Ishikawa (cell line): ENCODE measurements at regions not wholly inside any gene's neighbourhood (a gene's known extent, or its start where the extent isn't known, plus 50 kb on each side); places are given as distances from the start of the nearest gene placed in this dataset.

ENCODE experiments used
- CEBPB ChIP-seq: IDR thresholded peaks from 2 replicates; pipeline ENCODE4 v1.6.1; 2012
- CREB1 ChIP-seq: IDR thresholded peaks from 2 replicates; pipeline ENCODE4 v1.6.1; 2012; ENCODE audit warnings: low read depth
- EGR1 ChIP-seq: IDR thresholded peaks from 2 replicates; pipeline ENCODE4 v1.6.1; 2012
- EP300 ChIP-seq: IDR thresholded peaks from 2 replicates; pipeline ENCODE4 v1.6.1; 2012; ENCODE audit warnings: borderline replicate concordance
- FOXM1 ChIP-seq: IDR thresholded peaks from 2 replicates; pipeline ENCODE4 v1.6.1; 2012; ENCODE audit warnings: low read depth, borderline replicate concordance
- NFIC ChIP-seq: IDR thresholded peaks from 2 replicates; pipeline ENCODE4 v1.6.1; 2012
- RAD21 ChIP-seq: IDR thresholded peaks from 2 replicates; pipeline ENCODE4 v1.6.1; 2012; ENCODE audit warnings: low read depth
- TAF1 ChIP-seq: IDR thresholded peaks from 2 replicates; pipeline ENCODE4 v1.6.1; 2012; ENCODE audit warnings: low read depth, mild to moderate bottlenecking
- TCF12 ChIP-seq: IDR thresholded peaks from 2 replicates; pipeline ENCODE4 v1.6.1; 2012; ENCODE audit warnings: low read depth
- TEAD4 ChIP-seq: IDR thresholded peaks from 2 replicates; pipeline ENCODE4 v1.6.1; 2012
- YY1 ChIP-seq: IDR thresholded peaks from 2 replicates; pipeline ENCODE4 v1.6.1; 2012; ENCODE audit warnings: low read depth
- ZBTB7A ChIP-seq: IDR thresholded peaks from 2 replicates; pipeline ENCODE4 v1.6.1; 2012; ENCODE audit warnings: low read depth
- TF ChIP-seq, protein P1 (sequence below): IDR thresholded peaks from 2 replicates; pipeline ENCODE4 v1.6.1; 2012
- TF ChIP-seq, protein P2 (sequence below): IDR thresholded peaks from 2 replicates; pipeline ENCODE4 v1.6.1; 2012
- TF ChIP-seq, protein P3 (sequence below): IDR thresholded peaks from 2 replicates; pipeline ENCODE4 v1.6.1; 2012; ENCODE audit warnings: low read depth, mild to moderate bottlenecking

DNA sequence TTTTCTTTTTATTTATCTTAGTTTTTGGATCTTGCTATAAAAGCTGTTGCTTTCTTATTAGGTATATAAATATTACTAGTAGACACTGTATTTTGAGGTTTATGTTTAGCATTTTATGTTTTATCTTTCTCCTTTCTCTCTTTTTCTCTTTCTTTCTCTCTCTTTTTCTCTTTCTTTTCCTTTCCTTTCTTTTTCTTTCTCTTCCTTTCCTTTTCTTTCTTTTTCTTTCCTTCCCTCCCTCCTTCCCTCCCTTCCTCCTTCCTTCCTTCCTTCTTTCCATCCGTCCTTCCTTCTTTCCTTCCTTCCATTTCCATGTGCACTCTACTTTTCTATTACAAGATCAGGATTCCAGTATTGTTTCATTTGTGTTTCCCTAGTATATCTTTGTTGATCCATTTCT, 814.8 kb downstream of the KCNJ3 start:
- TF ChIP-seq TEAD4 (no peak), RAD21 (no peak), ZBTB7A (no peak), NFIC (no peak), TAF1 (no peak), FOXM1 (no peak), TCF12 (no peak), CEBPB (no peak)
- TF ChIP-seq, protein P1, sequence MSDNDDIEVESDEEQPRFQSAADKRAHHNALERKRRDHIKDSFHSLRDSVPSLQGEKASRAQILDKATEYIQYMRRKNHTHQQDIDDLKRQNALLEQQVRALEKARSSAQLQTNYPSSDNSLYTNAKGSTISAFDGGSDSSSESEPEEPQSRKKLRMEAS: no peak
- TF ChIP-seq, protein P2, sequence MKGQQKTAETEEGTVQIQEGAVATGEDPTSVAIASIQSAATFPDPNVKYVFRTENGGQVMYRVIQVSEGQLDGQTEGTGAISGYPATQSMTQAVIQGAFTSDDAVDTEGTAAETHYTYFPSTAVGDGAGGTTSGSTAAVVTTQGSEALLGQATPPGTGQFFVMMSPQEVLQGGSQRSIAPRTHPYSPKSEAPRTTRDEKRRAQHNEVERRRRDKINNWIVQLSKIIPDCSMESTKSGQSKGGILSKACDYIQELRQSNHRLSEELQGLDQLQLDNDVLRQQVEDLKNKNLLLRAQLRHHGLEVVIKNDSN: no peak
- TF ChIP-seq, protein P3, sequence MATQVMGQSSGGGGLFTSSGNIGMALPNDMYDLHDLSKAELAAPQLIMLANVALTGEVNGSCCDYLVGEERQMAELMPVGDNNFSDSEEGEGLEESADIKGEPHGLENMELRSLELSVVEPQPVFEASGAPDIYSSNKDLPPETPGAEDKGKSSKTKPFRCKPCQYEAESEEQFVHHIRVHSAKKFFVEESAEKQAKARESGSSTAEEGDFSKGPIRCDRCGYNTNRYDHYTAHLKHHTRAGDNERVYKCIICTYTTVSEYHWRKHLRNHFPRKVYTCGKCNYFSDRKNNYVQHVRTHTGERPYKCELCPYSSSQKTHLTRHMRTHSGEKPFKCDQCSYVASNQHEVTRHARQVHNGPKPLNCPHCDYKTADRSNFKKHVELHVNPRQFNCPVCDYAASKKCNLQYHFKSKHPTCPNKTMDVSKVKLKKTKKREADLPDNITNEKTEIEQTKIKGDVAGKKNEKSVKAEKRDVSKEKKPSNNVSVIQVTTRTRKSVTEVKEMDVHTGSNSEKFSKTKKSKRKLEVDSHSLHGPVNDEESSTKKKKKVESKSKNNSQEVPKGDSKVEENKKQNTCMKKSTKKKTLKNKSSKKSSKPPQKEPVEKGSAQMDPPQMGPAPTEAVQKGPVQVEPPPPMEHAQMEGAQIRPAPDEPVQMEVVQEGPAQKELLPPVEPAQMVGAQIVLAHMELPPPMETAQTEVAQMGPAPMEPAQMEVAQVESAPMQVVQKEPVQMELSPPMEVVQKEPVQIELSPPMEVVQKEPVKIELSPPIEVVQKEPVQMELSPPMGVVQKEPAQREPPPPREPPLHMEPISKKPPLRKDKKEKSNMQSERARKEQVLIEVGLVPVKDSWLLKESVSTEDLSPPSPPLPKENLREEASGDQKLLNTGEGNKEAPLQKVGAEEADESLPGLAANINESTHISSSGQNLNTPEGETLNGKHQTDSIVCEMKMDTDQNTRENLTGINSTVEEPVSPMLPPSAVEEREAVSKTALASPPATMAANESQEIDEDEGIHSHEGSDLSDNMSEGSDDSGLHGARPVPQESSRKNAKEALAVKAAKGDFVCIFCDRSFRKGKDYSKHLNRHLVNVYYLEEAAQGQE: no peak

DNA sequence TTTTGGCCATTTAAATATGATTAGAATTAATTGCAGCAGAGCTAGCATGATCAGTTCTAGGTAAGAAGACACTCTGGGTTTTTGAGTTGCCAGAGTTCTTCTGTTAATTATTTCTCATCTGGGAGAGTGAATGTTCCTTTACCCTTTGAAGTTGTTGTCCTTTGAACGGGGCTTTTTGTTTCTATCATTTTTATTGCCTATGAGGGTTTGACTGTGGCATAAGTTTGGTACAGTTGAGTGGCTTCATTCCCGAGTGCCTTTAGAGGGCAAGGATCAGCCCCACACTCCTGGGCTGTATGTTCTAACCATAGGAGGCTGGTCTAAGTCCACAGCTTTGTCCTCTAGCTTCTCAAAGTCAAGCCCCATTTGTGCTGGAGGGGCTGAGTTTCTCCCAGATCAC, 804.3 kb downstream of the KCNJ3 start:
- TF ChIP-seq, protein P2: no peak
- TF ChIP-seq TEAD4 (no peak), TAF1 (no peak)

DNA sequence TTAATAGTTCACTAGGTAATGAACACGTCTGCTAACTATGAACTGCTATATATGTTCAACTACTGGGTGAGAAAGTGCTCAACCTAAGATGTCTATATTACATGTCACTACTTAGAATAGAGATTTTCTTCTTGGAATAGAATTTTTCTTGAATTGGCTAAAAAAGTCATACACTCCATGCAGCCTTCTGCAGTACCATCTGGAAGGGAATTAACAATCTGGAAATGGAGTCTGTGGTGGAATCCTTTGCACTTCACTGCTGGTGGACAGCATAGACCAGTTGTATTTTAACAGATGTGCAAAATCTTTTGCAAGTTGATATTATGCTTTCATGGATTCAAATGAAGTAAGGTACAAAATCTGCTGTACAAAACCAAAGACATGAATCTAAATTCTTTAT, 799.6 kb downstream of the KCNJ3 start:
- TF ChIP-seq, protein P2: no peak
- TF ChIP-seq EGR1: no peak
- no peak for TF ChIP-seq ZBTB7A
- TF ChIP-seq TEAD4: no peak
- TF ChIP-seq RAD21: no peak
- no peak for TF ChIP-seq YY1
- TF ChIP-seq CEBPB: no peak
- TF ChIP-seq, protein P3: no peak

DNA sequence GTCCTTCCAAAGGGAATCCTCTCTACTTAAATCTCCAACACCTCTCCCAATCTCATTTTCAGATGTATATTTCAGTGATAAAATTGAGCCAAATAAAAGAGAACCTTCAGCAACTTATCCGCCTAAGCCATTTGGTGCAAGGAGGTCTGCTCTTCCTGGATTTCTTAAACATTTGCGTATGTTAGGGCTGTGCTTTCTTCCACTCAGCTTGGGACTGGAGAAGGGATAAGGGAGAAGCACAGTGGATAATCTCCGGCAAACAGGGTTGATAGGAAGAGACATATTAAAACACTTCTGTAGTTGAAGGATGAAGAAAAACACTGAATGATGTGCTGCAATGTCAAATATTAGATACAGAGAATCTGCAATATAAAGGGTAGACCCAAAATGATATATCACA, 796.2 kb downstream of the KCNJ3 start:
- TF ChIP-seq YY1 (no peak), CREB1 (no peak), TEAD4 (no peak), RAD21 (no peak), ZBTB7A (no peak), NFIC (no peak), EP300 (no peak), CEBPB (no peak), TCF12 (no peak), FOXM1 (no peak), TAF1 (no peak), EGR1 (no peak)
- TF ChIP-seq, protein P1: no peak
- TF ChIP-seq, protein P2: no peak
- TF ChIP-seq, protein P3: no peak
